ENCODE measurements at regions not wholly inside any gene's neighbourhood (a gene's known extent, or its start where the extent isn't known, plus 50 kb on each side); places are given as distances from the start of the nearest gene placed in this dataset.

DNA sequence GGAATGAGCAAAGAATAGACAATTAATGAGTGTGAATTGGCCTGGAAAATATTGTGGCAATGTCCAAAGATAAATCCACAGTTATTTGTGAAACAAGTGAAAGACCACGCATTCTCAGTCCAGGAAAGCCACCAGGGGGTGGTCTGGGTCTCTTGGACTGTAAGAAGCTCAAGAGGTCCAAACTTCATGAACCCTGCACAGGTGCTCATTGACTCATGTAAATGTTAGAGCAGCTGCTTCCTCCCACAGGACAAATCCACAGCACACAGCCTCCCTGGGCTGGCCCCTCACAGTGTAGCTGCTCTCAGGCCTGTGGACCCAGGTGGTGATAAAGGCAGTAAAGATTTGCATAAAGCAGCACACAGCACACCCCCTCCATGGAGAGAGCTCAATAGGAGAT lies 114.0 kb downstream of the ZNF280B start:
- CTCF ChIA-PET = no interaction called here
- TF ChIP-seq, protein P1, sequence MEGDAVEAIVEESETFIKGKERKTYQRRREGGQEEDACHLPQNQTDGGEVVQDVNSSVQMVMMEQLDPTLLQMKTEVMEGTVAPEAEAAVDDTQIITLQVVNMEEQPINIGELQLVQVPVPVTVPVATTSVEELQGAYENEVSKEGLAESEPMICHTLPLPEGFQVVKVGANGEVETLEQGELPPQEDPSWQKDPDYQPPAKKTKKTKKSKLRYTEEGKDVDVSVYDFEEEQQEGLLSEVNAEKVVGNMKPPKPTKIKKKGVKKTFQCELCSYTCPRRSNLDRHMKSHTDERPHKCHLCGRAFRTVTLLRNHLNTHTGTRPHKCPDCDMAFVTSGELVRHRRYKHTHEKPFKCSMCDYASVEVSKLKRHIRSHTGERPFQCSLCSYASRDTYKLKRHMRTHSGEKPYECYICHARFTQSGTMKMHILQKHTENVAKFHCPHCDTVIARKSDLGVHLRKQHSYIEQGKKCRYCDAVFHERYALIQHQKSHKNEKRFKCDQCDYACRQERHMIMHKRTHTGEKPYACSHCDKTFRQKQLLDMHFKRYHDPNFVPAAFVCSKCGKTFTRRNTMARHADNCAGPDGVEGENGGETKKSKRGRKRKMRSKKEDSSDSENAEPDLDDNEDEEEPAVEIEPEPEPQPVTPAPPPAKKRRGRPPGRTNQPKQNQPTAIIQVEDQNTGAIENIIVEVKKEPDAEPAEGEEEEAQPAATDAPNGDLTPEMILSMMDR (IDR thresholded peaks at IDR 0.05; ENCODE audit: unreplicated experiment) = no peak
- Mint-ChIP-seq H3K36me3 (ENCODE audit: insufficient read depth, unreplicated experiment) (no peaks in the 10 kb centered on the region), H3K4me3 (ENCODE audit: low read depth, unreplicated experiment) (no peak overlapping the region), H3K9me3 (ENCODE audit: low read depth, unreplicated experiment) (no peaks in the 10 kb centered on the region), H3K27ac (ENCODE audit: unreplicated experiment) (no peak overlapping the region), H3K27me3 (ENCODE audit: unreplicated experiment) (peaks cover 79% of the 10 kb centered on the region), H3K4me1 (ENCODE audit: low read depth, unreplicated experiment) (peaks cover 16% of the 10 kb centered on the region)
- BruUV-seq (replicated peaks) = no TSS peak
- no peak for DNase-seq
- intact Hi-C loops (cut with micrococcal nuclease; ENCODE audit: unreplicated experiment) = no loop called here

DNA sequence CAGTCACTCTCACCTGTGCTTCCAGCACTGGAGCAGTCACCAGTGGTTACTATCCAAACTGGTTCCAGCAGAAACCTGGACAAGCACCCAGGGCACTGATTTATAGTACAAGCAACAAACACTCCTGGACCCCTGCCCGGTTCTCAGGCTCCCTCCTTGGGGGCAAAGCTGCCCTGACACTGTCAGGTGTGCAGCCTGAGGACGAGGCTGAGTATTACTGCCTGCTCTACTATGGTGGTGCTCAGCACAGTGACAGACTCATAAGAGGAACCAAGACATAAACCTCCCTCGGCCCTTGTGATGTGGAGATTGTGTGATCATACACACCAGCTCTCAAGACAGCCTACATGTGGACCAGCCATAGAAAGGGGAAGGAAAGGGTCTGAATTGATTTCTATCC lies 113.3 kb downstream of the ZNF280B start:
- BruUV-seq (replicated peaks) = no TSS peak
- H3K27me3 Mint-ChIP-seq (ENCODE audit: unreplicated experiment) = peaks cover 79% of the 10 kb centered on the region
- H3K4me3 Mint-ChIP-seq (ENCODE audit: low read depth, unreplicated experiment) = no peak overlapping the region
- no peaks in the 10 kb centered on the region for H3K36me3 Mint-ChIP-seq (ENCODE audit: insufficient read depth, unreplicated experiment)
- TF ChIP-seq, protein P1 (IDR thresholded peaks at IDR 0.05; ENCODE audit: unreplicated experiment) = no peak
- no peak for DNase-seq
- no peaks in the 10 kb centered on the region for H3K9me3 Mint-ChIP-seq (ENCODE audit: low read depth, unreplicated experiment)
- H3K27ac Mint-ChIP-seq (ENCODE audit: unreplicated experiment) = no peak overlapping the region
- CTCF ChIA-PET = no interaction called here
- intact Hi-C loops (cut with micrococcal nuclease; ENCODE audit: unreplicated experiment) = no loop called here
- H3K4me1 Mint-ChIP-seq (ENCODE audit: low read depth, unreplicated experiment) = peaks cover 16% of the 10 kb centered on the region

- H3K27ac Mint-ChIP-seq (ENCODE audit: unreplicated experiment) = no peak overlapping the region
- BruUV-seq (replicated peaks) = no TSS peak
- TF ChIP-seq, protein P1 (IDR thresholded peaks at IDR 0.05; ENCODE audit: unreplicated experiment) = no peak
- peaks cover 79% of the 10 kb centered on the region for H3K27me3 Mint-ChIP-seq (ENCODE audit: unreplicated experiment)
- CTCF ChIA-PET = interaction anchor here (0.5 to 1.5 kb wide), 3 partner anchors 48 to 194 kb away, joined by 3 to 4 read pairs (median 3); no protein-coding TSS in a partner anchor
- H3K4me3 Mint-ChIP-seq (ENCODE audit: low read depth, unreplicated experiment) = no peak overlapping the region
- no peaks in the 10 kb centered on the region for H3K9me3 Mint-ChIP-seq (ENCODE audit: low read depth, unreplicated experiment)
- DNase-seq = no peak
- H3K36me3 Mint-ChIP-seq (ENCODE audit: insufficient read depth, unreplicated experiment) = no peaks in the 10 kb centered on the region
- peaks cover 16% of the 10 kb centered on the region for H3K4me1 Mint-ChIP-seq (ENCODE audit: low read depth, unreplicated experiment)
- intact Hi-C loops (cut with micrococcal nuclease; ENCODE audit: unreplicated experiment) = loop anchor here (1.0 kb wide), 1 partner anchor 48 kb away; no protein-coding TSS in a partner anchor
Observed at GRCh38 chr22:22396741-22397291, 111.7 kb downstream of the ZNF280B start.

DNA sequence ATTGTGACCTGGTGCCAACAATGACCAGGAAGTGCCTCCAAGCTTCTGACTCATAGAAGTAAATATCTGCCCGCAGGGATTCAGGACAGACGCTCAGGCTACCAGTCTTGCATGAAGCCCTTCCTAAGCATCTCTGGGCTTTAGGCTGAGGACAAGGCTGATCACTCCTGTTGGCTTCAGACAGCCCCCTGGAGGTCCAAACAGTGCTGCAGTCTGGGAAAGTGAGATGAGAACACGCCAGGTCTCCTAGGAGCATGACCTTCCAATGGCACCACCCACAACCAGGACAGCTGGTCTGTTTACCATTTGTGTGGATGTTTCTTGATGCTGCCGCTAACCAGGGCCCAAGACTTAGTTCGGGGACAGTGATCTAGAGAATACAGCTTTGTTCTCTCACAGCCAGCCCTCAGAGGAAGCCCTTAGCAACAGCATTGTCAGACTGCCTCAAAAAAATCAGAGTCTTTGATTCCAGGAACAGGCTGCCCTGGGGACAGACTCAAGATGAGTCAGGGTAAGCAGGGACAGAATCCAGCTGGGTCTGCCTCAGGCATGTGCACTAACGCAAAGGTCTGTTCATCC lies 111.2 kb downstream of the ZNF280B start:
- CTCF ChIA-PET = interaction anchor here (0.5 to 1.5 kb wide), 5 partner anchors 25 to 195 kb away, joined by 3 to 4 read pairs (median 3); no protein-coding TSS in a partner anchor
- H3K9me3 Mint-ChIP-seq (ENCODE audit: low read depth, unreplicated experiment) = no peaks in the 10 kb centered on the region

More for the DNA sequence above, 111.2 kb downstream of the ZNF280B start:
- DNase-seq = peak; percentile 35
- intact Hi-C loops (cut with micrococcal nuclease; ENCODE audit: unreplicated experiment) = loop anchor here (1.0 kb wide), 1 partner anchor 48 kb away; no protein-coding TSS in a partner anchor
- peaks cover 16% of the 10 kb centered on the region for H3K4me1 Mint-ChIP-seq (ENCODE audit: low read depth, unreplicated experiment)
- BruUV-seq (replicated peaks) = no TSS peak
- H3K4me3 Mint-ChIP-seq (ENCODE audit: low read depth, unreplicated experiment) = no peak overlapping the region
- TF ChIP-seq, protein P1 (IDR thresholded peaks at IDR 0.05; ENCODE audit: unreplicated experiment) = no peak
- peaks cover 73% of the 10 kb centered on the region for H3K27me3 Mint-ChIP-seq (ENCODE audit: unreplicated experiment)
- no peaks in the 10 kb centered on the region for H3K36me3 Mint-ChIP-seq (ENCODE audit: insufficient read depth, unreplicated experiment)
- H3K27ac Mint-ChIP-seq (ENCODE audit: unreplicated experiment) = no peak overlapping the region
